ENCODE measurements at regions not wholly inside any gene's neighbourhood (a gene's known extent, or its start where the extent isn't known, plus 50 kb on each side); places are given as distances from the start of the nearest gene placed in this dataset.

GRCh38 chr2:103638978-103639377, 877.1 kb downstream of the TMEM182 start:
- DNase-seq (ENCODE audit: low spot score) = no peak
- H3K27ac ChIP-seq (ENCODE audit: low read depth, low read length, poor library complexity, severe bottlenecking) = no peak overlapping the region
- no peaks in the 10 kb centered on the region for H3K4me1 ChIP-seq (ENCODE audit: insufficient read depth, low read length, poor library complexity, severe bottlenecking)
- ChIA-PET CTCF (no interaction called here), POLR2A (ENCODE audit: low non-redundant PET) (no interaction called here)
- no peak overlapping the region for H3K4me3 ChIP-seq (ENCODE audit: low read depth, low read length, poor library complexity, severe bottlenecking)
- TF ChIP-seq CTCF (conservative IDR thresholded peaks at IDR 0.05; ENCODE audit: low read depth, low read length) = no peak
- TF ChIP-seq EZH2 (IDR thresholded peaks at IDR 0.05; ENCODE audit: borderline replicate concordance, low read depth, low read length, poor library complexity, severe bottlenecking) = no peak
- no TSS peak for BruUV-seq (replicated peaks)
- H3K9me3 ChIP-seq (ENCODE audit: low read depth, low read length, poor library complexity, severe bottlenecking) = peaks cover 3% of the 10 kb centered on the region
- H3K27me3 ChIP-seq (replicated peaks; ENCODE audit: insufficient read depth, low read depth, low read length, poor library complexity) = no peaks in the 10 kb centered on the region
- intact Hi-C loops (cut with micrococcal nuclease; ENCODE audit: unreplicated experiment) = no loop called here
- no peaks in the 10 kb centered on the region for H3K36me3 ChIP-seq (ENCODE audit: insufficient read depth, low read length, poor library complexity, severe bottlenecking)

- DNase-seq (ENCODE audit: low spot score) = no peak
- CTCF ChIA-PET = no interaction called here
- POLR2A ChIA-PET (ENCODE audit: low non-redundant PET) = no interaction called here
Measured at GRCh38 chr2:103656558-103656957, 894.7 kb downstream of the TMEM182 start.

DNA sequence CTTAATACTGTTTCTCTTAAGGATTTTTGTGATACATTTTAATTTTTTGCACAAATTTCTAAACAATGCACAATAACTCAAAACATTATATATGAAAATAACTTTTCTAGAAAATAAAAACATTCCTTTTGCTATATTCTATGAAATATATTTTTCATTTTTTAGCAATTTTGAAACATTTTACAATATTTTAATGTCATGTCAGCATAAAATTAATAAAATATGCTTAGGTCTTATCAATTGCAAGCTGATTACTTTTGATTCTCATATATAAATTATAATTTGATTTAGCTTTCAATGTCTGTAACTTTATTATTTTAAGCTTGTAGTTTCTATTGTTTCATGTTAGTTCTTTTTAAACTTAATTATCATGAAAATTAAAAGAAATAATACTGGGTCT, 898.7 kb downstream of the TMEM182 start:
- POLR2A ChIA-PET (ENCODE audit: low non-redundant PET) = no interaction called here
- H3K27ac ChIP-seq (ENCODE audit: low read depth, low read length, poor library complexity, severe bottlenecking) = no peak overlapping the region
- no peaks in the 10 kb centered on the region for H3K4me1 ChIP-seq (ENCODE audit: insufficient read depth, low read length, poor library complexity, severe bottlenecking)
- no TSS peak for BruUV-seq (replicated peaks)
- H3K9me3 ChIP-seq (ENCODE audit: low read depth, low read length, poor library complexity, severe bottlenecking) = no peaks in the 10 kb centered on the region
- no peaks in the 10 kb centered on the region for H3K36me3 ChIP-seq (ENCODE audit: insufficient read depth, low read length, poor library complexity, severe bottlenecking)
- intact Hi-C loops (cut with micrococcal nuclease; ENCODE audit: unreplicated experiment) = no loop called here
- DNase-seq (ENCODE audit: low spot score) = no peak
- no peaks in the 10 kb centered on the region for H3K27me3 ChIP-seq (replicated peaks; ENCODE audit: insufficient read depth, low read depth, low read length, poor library complexity)
- CTCF ChIA-PET = no interaction called here
- H3K4me3 ChIP-seq (ENCODE audit: low read depth, low read length, poor library complexity, severe bottlenecking) = no peak overlapping the region
- no peak for TF ChIP-seq CTCF (conservative IDR thresholded peaks at IDR 0.05; ENCODE audit: low read depth, low read length)
- TF ChIP-seq EZH2 (IDR thresholded peaks at IDR 0.05; ENCODE audit: borderline replicate concordance, low read depth, low read length, poor library complexity, severe bottlenecking) = no peak

More at GRCh38 chr2:103656558-103656957, 894.7 kb downstream of the TMEM182 start:
- no peaks in the 10 kb centered on the region for H3K27me3 ChIP-seq (replicated peaks; ENCODE audit: insufficient read depth, low read depth, low read length, poor library complexity)
- TF ChIP-seq CTCF (conservative IDR thresholded peaks at IDR 0.05; ENCODE audit: low read depth, low read length) (no peak), EZH2 (IDR thresholded peaks at IDR 0.05; ENCODE audit: borderline replicate concordance, low read depth, low read length, poor library complexity, severe bottlenecking) (no peak)
- intact Hi-C loops (cut with micrococcal nuclease; ENCODE audit: unreplicated experiment) = no loop called here
- H3K36me3 ChIP-seq (ENCODE audit: insufficient read depth, low read length, poor library complexity, severe bottlenecking) = no peaks in the 10 kb centered on the region
- peaks cover 4% of the 10 kb centered on the region for H3K9me3 ChIP-seq (ENCODE audit: low read depth, low read length, poor library complexity, severe bottlenecking)
- H3K4me1 ChIP-seq (ENCODE audit: insufficient read depth, low read length, poor library complexity, severe bottlenecking) = no peaks in the 10 kb centered on the region
- no TSS peak for BruUV-seq (replicated peaks)
- H3K27ac ChIP-seq (ENCODE audit: low read depth, low read length, poor library complexity, severe bottlenecking) = no peak overlapping the region
- H3K4me3 ChIP-seq (ENCODE audit: low read depth, low read length, poor library complexity, severe bottlenecking) = no peak overlapping the region
